HUES6 (cell line): ENCODE measurements at regions not wholly inside any gene's neighbourhood (a gene's known extent, or its start where the extent isn't known, plus 50 kb on each side); places are given as distances from the start of the nearest gene placed in this dataset.
"Not testable (repeated sequence)": the region's sequence is repeated elsewhere in the genome, so short reads cannot be mapped to it uniquely, and the experiment has no call there.

Experiments used
- H3K27ac ChIP-seq: 2 replicates; pipeline ENCODE4 v1.7.0; 2013; ENCODE audit warnings: low read depth, mild to moderate bottlenecking, low read length, inconsistent platforms
- H3K27me3 ChIP-seq: 2 replicates; pipeline ENCODE4 v1.6.1; 2013; ENCODE audit warnings: low read length; ENCODE audit not compliant: control insufficient read depth, insufficient read depth
- H3K36me3 ChIP-seq: 2 replicates; pipeline ENCODE4 v1.6.1; 2013; ENCODE audit warnings: low read length; ENCODE audit not compliant: control insufficient read depth, insufficient read depth
- H3K4me1 ChIP-seq: 2 replicates; pipeline ENCODE4 v1.6.1; 2013; ENCODE audit warnings: low read length; ENCODE audit not compliant: control insufficient read depth, insufficient read depth
- H3K4me3 ChIP-seq: 2 replicates; pipeline ENCODE4 v1.5.1; 2013; ENCODE audit warnings: low read depth, low read length
- H3K9ac ChIP-seq: one replicate; pipeline ENCODE4 v1.6.1; 2013; ENCODE audit warnings: mild to moderate bottlenecking, low read length
- H3K9me3 ChIP-seq: 2 replicates; pipeline ENCODE4 v1.6.1; 2013; ENCODE audit warnings: low read depth, low read length; ENCODE audit not compliant: control insufficient read depth, insufficient read depth

- Histone ChIP-seq H3K4me1 (0 out of 2 replicates have a peak, but pooled peaks cover 3% of the 10 kb centered on the region), H3K9ac (no peak overlapping the region), H3K27ac (no peak overlapping the region), H3K36me3 (no peaks in the 10 kb centered on the region), H3K27me3 (no peaks in the 10 kb centered on the region), H3K9me3 (no peaks in the 10 kb centered on the region), H3K4me3 (no peak overlapping the region)
Observed at GRCh38 chr16:64092271-64092670, 1029.6 kb downstream of the CDH11 start.

GRCh38 chr16:64090327-64090726 is 1031.5 kb downstream of the CDH11 start:
- 0 out of 2 replicates have a peak, but pooled peaks cover 3% of the 10 kb centered on the region for H3K4me1 ChIP-seq
- H3K36me3 ChIP-seq = no peaks in the 10 kb centered on the region
- no peaks in the 10 kb centered on the region for H3K9me3 ChIP-seq
- no peak overlapping the region for H3K4me3 ChIP-seq
- H3K27ac ChIP-seq = no peak overlapping the region
- no peaks in the 10 kb centered on the region for H3K27me3 ChIP-seq
- H3K9ac ChIP-seq = no peak overlapping the region

- H3K27me3 ChIP-seq = no peaks in the 10 kb centered on the region
- no peak overlapping the region for H3K9ac ChIP-seq
- no peak overlapping the region for H3K4me3 ChIP-seq
- H3K4me1 ChIP-seq = 0 out of 2 replicates have a peak, but pooled peaks cover 3% of the 10 kb centered on the region
- H3K9me3 ChIP-seq = no peaks in the 10 kb centered on the region
- no peaks in the 10 kb centered on the region for H3K36me3 ChIP-seq
- no peak overlapping the region for H3K27ac ChIP-seq
Observed at GRCh38 chr16:64089697-64090096, 1032.2 kb downstream of the CDH11 start.

- H3K4me3 ChIP-seq = no peak overlapping the region
- H3K9me3 ChIP-seq = no peaks in the 10 kb centered on the region
- H3K27ac ChIP-seq = no peak overlapping the region
- no peaks in the 10 kb centered on the region for H3K27me3 ChIP-seq
- H3K4me1 ChIP-seq = 0 out of 2 replicates have a peak, but pooled peaks cover 3% of the 10 kb centered on the region
- H3K36me3 ChIP-seq = no peaks in the 10 kb centered on the region
- H3K9ac ChIP-seq = no peak overlapping the region
Observed at GRCh38 chr16:64088838-64089237, 1033.0 kb downstream of the CDH11 start.

- no peaks in the 10 kb centered on the region for H3K9me3 ChIP-seq
- no peak overlapping the region for H3K9ac ChIP-seq
- H3K27ac ChIP-seq = no peak overlapping the region
- no peaks in the 10 kb centered on the region for H3K27me3 ChIP-seq
- no peaks in the 10 kb centered on the region for H3K36me3 ChIP-seq
- H3K4me3 ChIP-seq = no peak overlapping the region
- H3K4me1 ChIP-seq = no peaks in the 10 kb centered on the region
Observed at GRCh38 chr16:64085296-64085695, 1036.6 kb downstream of the CDH11 start.

- no peaks in the 10 kb centered on the region for H3K4me1 ChIP-seq
- no peak overlapping the region for H3K9ac ChIP-seq
- no peak overlapping the region for H3K4me3 ChIP-seq
- H3K9me3 ChIP-seq = no peaks in the 10 kb centered on the region
- no peak overlapping the region for H3K27ac ChIP-seq
- H3K27me3 ChIP-seq = no peaks in the 10 kb centered on the region
- no peaks in the 10 kb centered on the region for H3K36me3 ChIP-seq
Observed at GRCh38 chr16:64084706-64085105, 1037.2 kb downstream of the CDH11 start.

GRCh38 chr16:64083428-64084129 is 1038.3 kb downstream of the CDH11 start:
- H3K9me3 ChIP-seq = no peaks in the 10 kb centered on the region
- no peak overlapping the region for H3K9ac ChIP-seq
- no peak overlapping the region for H3K4me3 ChIP-seq
- H3K4me1 ChIP-seq = no peaks in the 10 kb centered on the region
- H3K27me3 ChIP-seq = no peaks in the 10 kb centered on the region
- no peaks in the 10 kb centered on the region for H3K36me3 ChIP-seq
- H3K27ac ChIP-seq = no peak overlapping the region

- H3K4me1 ChIP-seq = no peaks in the 10 kb centered on the region
- H3K4me3 ChIP-seq = no peak overlapping the region
- no peaks in the 10 kb centered on the region for H3K27me3 ChIP-seq
- H3K36me3 ChIP-seq = no peaks in the 10 kb centered on the region
- H3K9me3 ChIP-seq = no peaks in the 10 kb centered on the region
- H3K9ac ChIP-seq = no peak overlapping the region
- no peak overlapping the region for H3K27ac ChIP-seq
Observed at GRCh38 chr16:64077242-64077641, 1044.6 kb downstream of the CDH11 start.

- H3K27me3 ChIP-seq = no peaks in the 10 kb centered on the region
- no peak overlapping the region for H3K9ac ChIP-seq
- H3K4me3 ChIP-seq = no peak overlapping the region
Observed at GRCh38 chr16:64074706-64075105, 1047.2 kb downstream of the CDH11 start.

GRCh38 chr16:64072131-64072730 is 1049.6 kb downstream of the CDH11 start:
- H3K36me3 ChIP-seq, H3K4me3 ChIP-seq, H3K27me3 ChIP-seq, H3K9me3 ChIP-seq, H3K9ac ChIP-seq, H3K4me1 ChIP-seq, H3K27ac ChIP-seq: not testable (repeated sequence)

More at GRCh38 chr16:64074706-64075105, 1047.2 kb downstream of the CDH11 start:
- Histone ChIP-seq H3K36me3 (no peaks in the 10 kb centered on the region), H3K4me1 (no peaks in the 10 kb centered on the region), H3K9me3 (no peaks in the 10 kb centered on the region), H3K27ac (no peak overlapping the region)

GRCh38 chr16:64065523-64065922 is 1056.3 kb downstream of the CDH11 start:
- Histone ChIP-seq H3K9me3 (no peaks in the 10 kb centered on the region), H3K27me3 (no peaks in the 10 kb centered on the region), H3K4me3 (no peak overlapping the region), H3K9ac (no peak overlapping the region), H3K4me1 (no peaks in the 10 kb centered on the region), H3K36me3 (no peaks in the 10 kb centered on the region), H3K27ac (no peak overlapping the region)
